IMR-90 (cell line): ENCODE measurements at regions not wholly inside any gene's neighbourhood (a gene's known extent, or its start where the extent isn't known, plus 50 kb on each side); places are given as distances from the start of the nearest gene placed in this dataset.

Experiments
- ATAC-seq: fragments of 200-7000 bp; cut with Tn5 transposase; 2 replicates; pipeline ENCODE4 v1.9.1; 2020; ENCODE audit warnings: low read depth, mild to moderate bottlenecking, moderate library complexity
- BruUV-seq: library from RNA; stranded (reverse); fragments of 400-500 nt; replicated peaks from 2 replicates; lab custom pipeline; 2021; lab: Mats Ljungman, UMichigan
- CTCF ChIA-PET: fragments of 300-600 bp; formaldehyde crosslinking; extraction: SDS; loops from one replicate; lab custom pipeline; 2021; ENCODE audit warnings: antibody characterized with exemption; lab: Yijun Ruan, JAX
- POLR2A ChIA-PET: fragments of 300-600 bp; sonication (Branson Sonifier 250); formaldehyde crosslinking; loops from one replicate; lab custom pipeline; 2022; ENCODE audit warnings: antibody characterized with exemption; ENCODE audit not compliant: unreplicated experiment; lab: Charles Lee
- DNase-seq: peaks from one replicate; pipeline ENCODE4 v3.0.0; 2013
- H2AFZ ChIP-seq: replicated peaks from 2 replicates; pipeline ENCODE3; 2013; ENCODE audit warnings: low read length, mild to moderate bottlenecking; ENCODE audit not compliant: poor library complexity
- H2AK5ac ChIP-seq: 2 replicates; pipeline ENCODE4 v1.6.1; 2013; ENCODE audit warnings: low read depth, low read length, inconsistent platforms
- H2AK9ac ChIP-seq: replicated peaks from 2 replicates; pipeline ENCODE3; 2013; ENCODE audit warnings: mild to moderate bottlenecking, low read depth, low read length, moderate library complexity; ENCODE audit not compliant: poor library complexity
- H2BK120ac ChIP-seq: 2 replicates; pipeline ENCODE4 v1.6.1; 2013; ENCODE audit warnings: low read depth, low read length, inconsistent platforms
- H2BK15ac ChIP-seq: 3 replicates; pipeline ENCODE4 v1.6.1; 2013; ENCODE audit warnings: low read depth, low read length, inconsistent platforms
- H2BK20ac ChIP-seq: 2 replicates; pipeline ENCODE4 v1.6.1; 2013; ENCODE audit warnings: low read depth, mild to moderate bottlenecking, inconsistent platforms, low read length, moderate library complexity
- H2BK5ac ChIP-seq: 2 replicates; pipeline ENCODE4 v1.6.1; 2013; ENCODE audit warnings: mild to moderate bottlenecking, low read depth, low read length, inconsistent platforms; ENCODE audit not compliant: poor library complexity, severe bottlenecking
- H3K14ac ChIP-seq: replicated peaks from 2 replicates; pipeline ENCODE4 v1.6.1; 2013; ENCODE audit warnings: low read depth, low read length, inconsistent platforms
- H3K18ac ChIP-seq: 2 replicates; pipeline ENCODE4 v1.6.1; 2013; ENCODE audit warnings: low read depth, low read length, control low read depth
- H3K23ac ChIP-seq: 2 replicates; pipeline ENCODE4 v1.6.1; 2013; ENCODE audit warnings: low read depth, low read length, inconsistent platforms
- H3K27ac ChIP-seq: 2 replicates; pipeline ENCODE4 v1.5.1; 2013; ENCODE audit warnings: mild to moderate bottlenecking, control low read depth, low read length; ENCODE audit not compliant: insufficient read depth
- H3K27me3 ChIP-seq: 2 replicates; pipeline ENCODE4 v1.6.1; 2013; ENCODE audit warnings: low read length; ENCODE audit not compliant: control insufficient read depth, insufficient read depth
- H3K36me3 ChIP-seq: 2 replicates; pipeline ENCODE4 v1.6.1; 2013; ENCODE audit warnings: low read length, mixed read lengths; ENCODE audit not compliant: control insufficient read depth, insufficient read depth
- H3K4ac ChIP-seq: 2 replicates; pipeline ENCODE4 v1.6.1; 2013; ENCODE audit warnings: low read depth, low read length, inconsistent platforms
- H3K4me1 ChIP-seq: 2 replicates; pipeline ENCODE4 v1.6.1; 2013; ENCODE audit warnings: low read length, mixed read lengths; ENCODE audit not compliant: control insufficient read depth, insufficient read depth
- H3K4me2 ChIP-seq: 2 replicates; pipeline ENCODE4 v1.6.1; 2013; ENCODE audit warnings: low read depth, mild to moderate bottlenecking, control low read depth, low read length, moderate library complexity
- H3K4me3 ChIP-seq: 2 replicates; pipeline ENCODE4 v1.5.1; 2013; ENCODE audit warnings: low read depth, mild to moderate bottlenecking, control low read depth, low read length, moderate library complexity; ENCODE audit not compliant: insufficient read depth
- H3K56ac ChIP-seq: 2 replicates; pipeline ENCODE4 v1.6.1; 2013; ENCODE audit warnings: low read length, inconsistent platforms; ENCODE audit not compliant: insufficient read depth; ENCODE audit errors: extremely low read depth
- H3K79me1 ChIP-seq, 2 experiments: 2 replicates each; pipeline ENCODE4 v1.6.1; 2013; ENCODE audit warnings: low read length in 2 of 2, inconsistent platforms in 1 of 2, low read depth in 1 of 2
- H3K9ac ChIP-seq: 2 replicates; pipeline ENCODE4 v1.6.1; 2013; ENCODE audit warnings: low read depth, low read length, control low read depth
- H3K9me1 ChIP-seq: 2 replicates; pipeline ENCODE4 v1.6.1; 2013; ENCODE audit warnings: low read length, inconsistent platforms; ENCODE audit not compliant: insufficient read depth
- H3K9me3 ChIP-seq: 2 replicates; pipeline ENCODE4 v1.6.1; 2013; ENCODE audit warnings: low read length; ENCODE audit not compliant: control insufficient read depth, insufficient read depth
- H4K20me1 ChIP-seq: 2 replicates; pipeline ENCODE4 v1.6.1; 2013; ENCODE audit warnings: low read length, inconsistent platforms; ENCODE audit not compliant: insufficient read depth
- H4K5ac ChIP-seq: 2 replicates; pipeline ENCODE4 v1.6.1; 2013; ENCODE audit warnings: mild to moderate bottlenecking, low read depth, low read length, control low read depth
- H4K8ac ChIP-seq, 2 experiments: 2 replicates each; pipeline ENCODE4 v1.6.1; 2013; ENCODE audit warnings: low read depth in 2 of 2, low read length in 2 of 2, control low read depth in 1 of 2, inconsistent platforms in 1 of 2
- H4K91ac ChIP-seq: 2 replicates; pipeline ENCODE4 v1.6.1; 2013; ENCODE audit warnings: low read depth, low read length, inconsistent platforms; ENCODE audit not compliant: insufficient read depth
- BHLHE40 ChIP-seq: fragments of 150-350 bp; IDR thresholded peaks from 2 replicates; pipeline ENCODE4 v1.6.1; 2016; ENCODE audit warnings: mild to moderate bottlenecking, low read depth, low read length
- CEBPB ChIP-seq: IDR thresholded peaks from 2 replicates; pipeline ENCODE4 v1.6.1; 2012; ENCODE audit warnings: low read depth, low read length, improper control_type of control experiment
- ELK1 ChIP-seq: fragments of 150-350 bp; IDR thresholded peaks from 2 replicates; pipeline ENCODE4 v1.6.1; 2016; ENCODE audit warnings: low read depth, mild to moderate bottlenecking, low read length, moderate library complexity, borderline replicate concordance
- FOS ChIP-seq: fragments of 150-350 bp; IDR thresholded peaks from 2 replicates; pipeline ENCODE4 v1.6.1; 2016; ENCODE audit warnings: low read depth, low read length
- MAFK ChIP-seq: IDR thresholded peaks from 2 replicates; pipeline ENCODE4 v1.6.1; 2012; ENCODE audit warnings: low read depth, low read length, improper control_type of control experiment
- MAZ ChIP-seq: IDR thresholded peaks from 2 replicates; pipeline ENCODE4 v1.6.1; 2012; ENCODE audit warnings: low read depth, mild to moderate bottlenecking, low read length, improper control_type of control experiment, moderate library complexity, borderline replicate concordance
- MXI1 ChIP-seq: IDR thresholded peaks from 2 replicates; pipeline ENCODE4 v1.6.1; 2012; ENCODE audit warnings: low read depth, mild to moderate bottlenecking, low read length, moderate library complexity, borderline replicate concordance
- RAD21 ChIP-seq: IDR thresholded peaks from 2 replicates; pipeline ENCODE4 v1.6.1; 2012; ENCODE audit warnings: low read length, improper control_type of control experiment
- RCOR1 ChIP-seq: IDR thresholded peaks from 2 replicates; pipeline ENCODE4 v1.6.1; 2012; ENCODE audit warnings: mild to moderate bottlenecking, low read length, improper control_type of control experiment; ENCODE audit not compliant: insufficient replicate concordance
- RFX5 ChIP-seq: IDR thresholded peaks from 2 replicates; pipeline ENCODE4 v1.8.0; 2012; ENCODE audit warnings: low read depth, mild to moderate bottlenecking, low read length, moderate library complexity
- SMC3 ChIP-seq: fragments of 150-350 bp; IDR thresholded peaks from 2 replicates; pipeline ENCODE4 v1.6.1; 2016; ENCODE audit warnings: low read depth, mild to moderate bottlenecking, antibody characterized with exemption, low read length, moderate library complexity
- USF2 ChIP-seq: fragments of 150-350 bp; IDR thresholded peaks from 2 replicates; pipeline ENCODE4 v1.6.1; 2017; ENCODE audit warnings: mild to moderate bottlenecking, antibody characterized with exemption, low read length, low read depth
- WGBS, 2 experiments: methylation state at CpG; one replicate each; pipeline versions ENCODE4 v1.1.5 to v1.1.7; 2013; ENCODE audit warnings: missing lambda C conversion rate in 2 of 2; ENCODE audit not compliant: insufficient read length in 1 of 2; ENCODE audit errors: extremely low coverage in 2 of 2; 5-methylcytosine and 5-hydroxymethylcytosine counted together
- dilution Hi-C: fragments of 300-500 bp; cut with HindIII; formaldehyde crosslinking; loops from one replicate; pipeline ENCODE4 v1.14.3; 2018; ENCODE audit warnings: low sequenced_read_pairs; ENCODE audit not compliant: unreplicated experiment
- in situ Hi-C: fragments of 300-500 bp; cut with MboI; formaldehyde crosslinking; loops from 3 replicates; pipeline ENCODE4 v1.14.3; 2019; ENCODE audit warnings: low sequenced_read_pairs, inconsistent platforms, mixed read lengths
- intact Hi-C: fragments of 100-400 bp; cut with micrococcal nuclease; formaldehyde crosslinking; loops from 2 replicates; pipeline ENCODE4 v1.10.0; 2022

- TF ChIP-seq RCOR1: no peak
Observed at GRCh38 chr2:43131890-43132682, 94.3 kb downstream of the ZFP36L2 start (continued).

- no peaks in the 10 kb centered on the region for H4K20me1 ChIP-seq
- POLR2A ChIA-PET: no interaction called here
- H3K14ac ChIP-seq: 0 out of 2 replicates have a peak overlapping the region, but pooled peaks have one; percentile 12
- H3K9ac ChIP-seq: no peak overlapping the region
- no peaks in the 10 kb centered on the region for H3K27me3 ChIP-seq
- H4K8ac ChIP-seq: peak overlapping the region in 1 of 2 experiments; percentile 1; a peak in 1 of 4 replicates
- peak overlapping the region; percentile 21 for H2BK5ac ChIP-seq
- H3K9me3 ChIP-seq: no peaks in the 10 kb centered on the region
- CTCF ChIA-PET: no interaction called here
- WGBS, 2 experiments: 86% methylated on average over 4 of the region's 18 CpGs; no CpG with 5 or more reads in 1 of the 2 experiments
- H2AK9ac ChIP-seq: peak overlapping the region; percentile 88
- H2AK5ac ChIP-seq: peak overlapping the region; percentile 92
- H3K27ac ChIP-seq: no peak overlapping the region
- peaks cover 8% of the 10 kb centered on the region; the same call in 1 of the 2 replicates for H3K9me1 ChIP-seq
- no peak overlapping the region for H3K4me3 ChIP-seq
- in situ Hi-C loops (no loop called here), dilution Hi-C loops (no loop called here), intact Hi-C loops (loop anchor here (2.0 kb wide), 1 partner anchor 90 kb away; no protein-coding TSS in a partner anchor)
- H2BK20ac ChIP-seq: peak overlapping the region; percentile 48
- H3K4me2 ChIP-seq: no peak overlapping the region
- H4K91ac ChIP-seq: peak overlapping the region; percentile 61
- H2BK15ac ChIP-seq: peak overlapping the region; percentile 65; the same call in 2 of the 3 replicates
- H2AFZ ChIP-seq: peak overlapping the region; percentile 46
- H3K4me1 ChIP-seq: peaks cover 16% of the 10 kb centered on the region
- H3K56ac ChIP-seq: no peak overlapping the region
- BruUV-seq: no TSS peak
- no peaks in the 10 kb centered on the region for H3K36me3 ChIP-seq
- H3K18ac ChIP-seq: peak overlapping the region; percentile 47
- DNase-seq: peak; percentile 92
- H4K5ac ChIP-seq: peak overlapping the region; percentile 54
- no peak overlapping the region for H3K23ac ChIP-seq
- H2BK120ac ChIP-seq: peak overlapping the region; percentile 35
- H3K4ac ChIP-seq: peak overlapping the region; percentile 42
- H3K79me1 ChIP-seq: no peaks in the 10 kb centered on the region; a peak in 1 of 4 replicates
- peak; percentile 94 for ATAC-seq
- peak; percentile 88 for TF ChIP-seq CEBPB
- TF ChIP-seq MAFK: no peak
- TF ChIP-seq SMC3: peak; percentile 40; the same call in 1 of the 2 replicates
- TF ChIP-seq USF2: no peak
- peak; percentile 57; the same call in 1 of the 2 replicates for TF ChIP-seq BHLHE40
- TF ChIP-seq ELK1: no peak
- peak; percentile 85 for TF ChIP-seq MAZ
- no peak for TF ChIP-seq MXI1
- TF ChIP-seq FOS: peak; percentile 97
- peak; percentile 56 for TF ChIP-seq RAD21
- peak; percentile 59 for TF ChIP-seq RCOR1
- TF ChIP-seq RFX5: no peak
Observed at GRCh38 chr2:43131051-43131889, 95.1 kb downstream of the ZFP36L2 start.
